HepG2 (cell line): ENCODE measurements at regions not wholly inside any gene's neighbourhood (a gene's known extent, or its start where the extent isn't known, plus 50 kb on each side); places are given as distances from the start of the nearest gene placed in this dataset.
"Not testable (repeated sequence)": the region's sequence is repeated elsewhere in the genome, so short reads cannot be mapped to it uniquely, and the experiment has no call there.

Experiments used
- ATAC-seq: fragments of 200-7000 bp; cut with Tn5 transposase; 3 replicates; pipeline ENCODE4 v1.9.1; 2020; ENCODE audit warnings: mild to moderate bottlenecking, moderate library complexity
- BruUV-seq: library from RNA; stranded (reverse); fragments of 400-500 nt; replicated peaks from 2 replicates; lab custom pipeline; 2021; lab: Mats Ljungman, UMichigan
- CTCF ChIA-PET: fragments of 300-600 bp; formaldehyde crosslinking; extraction: SDS; loops from one replicate; lab custom pipeline; 2021; ENCODE audit warnings: low total read pairs, inconsistent platforms, low intra/inter-chr PET ratio; lab: Yijun Ruan, JAX
- POLR2A ChIA-PET: fragments of 350-600 bp; sonication (Branson Sonifier 250); formaldehyde crosslinking; loops from one replicate; lab custom pipeline; 2020; ENCODE audit warnings: antibody characterized with exemption, inconsistent platforms; lab: Yijun Ruan, JAX
- DNase-seq: peaks from one replicate; pipeline ENCODE4 v3.0.0-alpha.2; 2015; ENCODE audit warnings: low spot score
- FAIRE-seq: peaks from 3 replicates; lab custom pipeline; 2011; peaks lifted over from hg19 to GRCh38; lab: Jason Lieb, UNC
- H2AFZ ChIP-seq: one replicate; pipeline ENCODE4 v1.6.1; 2011; ENCODE audit warnings: low read length, inconsistent platforms
- H3K27ac ChIP-seq: fragments of 300-600 bp; 3 replicates; pipeline ENCODE4 v1.8.0; 2011; ENCODE audit warnings: mixed run types, mild to moderate bottlenecking, mixed read lengths, low read length, inconsistent platforms; ENCODE audit not compliant: insufficient read depth; ENCODE audit errors: extremely low read length
- H3K27me3 ChIP-seq, 2 experiments: fragments of 200-600 bp in 1 of 2; 2 replicates in 1 of 2; 3 replicates in 1 of 2; pipeline versions ENCODE4 v1.6.0 to v1.8.0; 2011; ENCODE audit warnings: low read length in 2 of 2, mild to moderate bottlenecking in 2 of 2, moderate library complexity in 2 of 2, inconsistent platforms in 1 of 2; ENCODE audit not compliant: insufficient read depth in 2 of 2, control insufficient read depth in 1 of 2
- H3K36me3 ChIP-seq, 2 experiments: fragments of 200-600 bp in 1 of 2; replicated peaks in 1 of 2; 2 replicates in 1 of 2; 3 replicates in 1 of 2; pipeline versions ENCODE4 v1.5.1 to v1.8.0; 2011; ENCODE audit warnings: low read length in 2 of 2, inconsistent platforms in 1 of 2; ENCODE audit not compliant: insufficient read depth in 2 of 2, control insufficient read depth in 1 of 2
- H3K4me1 ChIP-seq: 2 replicates; pipeline ENCODE4 v1.5.1; 2012; ENCODE audit warnings: low read length, inconsistent platforms; ENCODE audit not compliant: insufficient read depth
- H3K4me2 ChIP-seq: 2 replicates; pipeline ENCODE4 v1.6.0; 2011; ENCODE audit warnings: low read depth, low read length, inconsistent platforms
- H3K4me3 ChIP-seq, 3 experiments: fragments of 200-600 bp in 1 of 3; sonication (generic), shearing (Covaris generic) in 1 of 3; replicated peaks in 1 of 3; 2 replicates each; pipeline ENCODE4 v1.5.1; 2011 to 2016; ENCODE audit warnings: low read length in 3 of 3, inconsistent platforms in 2 of 3, low read depth in 2 of 3, mild to moderate bottlenecking in 2 of 3, control low read depth in 1 of 3, mixed read lengths in 1 of 3; ENCODE audit not compliant: insufficient read depth in 1 of 3
- H3K79me2 ChIP-seq: one replicate; pipeline ENCODE4 v1.6.1; 2011; ENCODE audit warnings: low read length, inconsistent platforms; ENCODE audit not compliant: insufficient read depth
- H3K9ac ChIP-seq: 2 replicates; pipeline ENCODE4 v1.6.0; 2011; ENCODE audit warnings: mild to moderate bottlenecking, low read depth, low read length, inconsistent platforms; ENCODE audit not compliant: insufficient read depth
- H3K9me3 ChIP-seq: 2 replicates; pipeline ENCODE4 v1.5.1; 2012; ENCODE audit warnings: mild to moderate bottlenecking, low read length
- H4K20me1 ChIP-seq: 2 replicates; pipeline ENCODE4 v1.6.0; 2011; ENCODE audit warnings: inconsistent platforms, mild to moderate bottlenecking, low read length, moderate library complexity; ENCODE audit not compliant: insufficient read depth
- FOXA3 ChIP-seq: IDR thresholded peaks from 2 replicates; pipeline ENCODE4 v1.6.1; 2016; ENCODE audit warnings: missing genetic modification reagents, missing compliant biosample characterization
- TOPORS ChIP-seq: sonication (generic); formaldehyde crosslinking; IDR thresholded peaks from 2 replicates; pipeline ENCODE4 v1.8.0; 2023; ENCODE audit warnings: mild to moderate bottlenecking, missing genetic modification reagents
- ZMYM2 ChIP-seq: sonication (generic); formaldehyde crosslinking; IDR thresholded peaks from 2 replicates; pipeline ENCODE4 v1.8.0; 2022; ENCODE audit warnings: mild to moderate bottlenecking, missing genetic modification reagents
- ZNF766 ChIP-seq: sonication (generic); formaldehyde crosslinking; IDR thresholded peaks from 2 replicates; pipeline ENCODE4 v1.5.0; 2020; ENCODE audit warnings: missing genetic modification reagents, borderline replicate concordance
- WGBS: methylation state at CpG from one replicate; pipeline ENCODE4 v1.1.6; 2017; ENCODE audit warnings: low lambda C conversion rate; 5-methylcytosine and 5-hydroxymethylcytosine counted together
- in situ Hi-C: cut with HindIII; loops from 2 replicates; pipeline ENCODE4 v1.10.0; 2017; ENCODE audit warnings: low pct_unique_long_range_greater_than_20kb; ENCODE audit not compliant: extremely low pct_ligation_motif_present
- intact Hi-C: fragments of 100-400 bp; cut with micrococcal nuclease; formaldehyde crosslinking; loops from one replicate; pipeline ENCODE4 v1.10.0; 2022; ENCODE audit not compliant: unreplicated experiment

DNA sequence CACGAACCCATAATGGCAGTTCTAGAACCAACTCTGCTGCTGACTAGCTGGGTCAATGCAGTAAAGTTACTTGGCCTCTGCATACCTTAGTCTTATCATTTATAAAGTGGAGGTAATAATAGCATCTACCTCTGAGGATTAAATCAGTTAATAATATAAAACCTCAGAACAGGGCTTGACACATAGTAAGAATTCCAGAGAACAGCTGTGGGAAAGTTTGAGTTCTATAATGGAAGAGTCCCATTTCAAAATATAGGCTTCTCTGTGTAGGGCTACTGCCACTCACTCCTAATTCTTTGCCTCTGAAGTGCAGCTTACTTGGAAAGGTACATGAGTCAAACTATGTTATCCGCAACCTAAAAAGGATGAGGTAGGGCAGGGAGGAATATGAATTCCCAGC is 269.2 kb upstream of the PRKD1 start:
- H3K36me3 ChIP-seq, result no peaks in the 10 kb centered on the region
- intact Hi-C loops, result no loop called here
- no peak overlapping the region for H3K4me3 ChIP-seq
- TF ChIP-seq FOXA3 (CRISPR knock-in tag), result no peak
- TF ChIP-seq ZMYM2, result no peak
- TF ChIP-seq TOPORS (CRISPR knock-in tag), result no peak
- TF ChIP-seq ZNF766 (CRISPR knock-in tag), result no peak
- H3K4me2 ChIP-seq, result no peak overlapping the region
- no peaks in the 10 kb centered on the region for H3K27me3 ChIP-seq
- no TSS peak for BruUV-seq
- ATAC-seq (no peak), FAIRE-seq (no peak), DNase-seq (no peak)
- no peaks in the 10 kb centered on the region for H4K20me1 ChIP-seq
- in situ Hi-C loops, result no loop called here
- WGBS, result 47% methylated on average over 2 of the region's 2 CpGs
- no peak overlapping the region for H3K9ac ChIP-seq
- H3K79me2 ChIP-seq, result no peaks in the 10 kb centered on the region
- H3K27ac ChIP-seq, result no peak overlapping the region
- POLR2A ChIA-PET, result no interaction called here
- CTCF ChIA-PET, result no interaction called here
- H2AFZ ChIP-seq, result no peak overlapping the region
- H3K9me3 ChIP-seq, result peaks cover 75% of the 10 kb centered on the region
- H3K4me1 ChIP-seq, result no peaks in the 10 kb centered on the region

GRCh38 chr14:30198720-30199119 is 271.1 kb upstream of the PRKD1 start:
- DNase-seq, H4K20me1 ChIP-seq, BruUV-seq, H3K36me3 ChIP-seq, H3K4me1 ChIP-seq, in situ Hi-C loops, intact Hi-C loops, CTCF ChIA-PET, H3K27ac ChIP-seq, H3K4me2 ChIP-seq, POLR2A ChIA-PET, H3K9ac ChIP-seq, H3K4me3 ChIP-seq, FAIRE-seq, ATAC-seq, H3K27me3 ChIP-seq, H2AFZ ChIP-seq, H3K79me2 ChIP-seq: not testable (repeated sequence)
- peaks cover 71% of the 10 kb centered on the region for H3K9me3 ChIP-seq
- 45% methylated on average over 3 of the region's 3 CpGs for WGBS
